Fibroblast of skin of right biceps (primary cell): ENCODE measurements at regions not wholly inside any gene's neighbourhood (a gene's known extent, or its start where the extent isn't known, plus 50 kb on each side); places are given as distances from the start of the nearest gene placed in this dataset.

Experiments used
- DNase-seq: peaks from one replicate; pipeline ENCODE4 v3.0.0-alpha.2; 2013

DNA sequence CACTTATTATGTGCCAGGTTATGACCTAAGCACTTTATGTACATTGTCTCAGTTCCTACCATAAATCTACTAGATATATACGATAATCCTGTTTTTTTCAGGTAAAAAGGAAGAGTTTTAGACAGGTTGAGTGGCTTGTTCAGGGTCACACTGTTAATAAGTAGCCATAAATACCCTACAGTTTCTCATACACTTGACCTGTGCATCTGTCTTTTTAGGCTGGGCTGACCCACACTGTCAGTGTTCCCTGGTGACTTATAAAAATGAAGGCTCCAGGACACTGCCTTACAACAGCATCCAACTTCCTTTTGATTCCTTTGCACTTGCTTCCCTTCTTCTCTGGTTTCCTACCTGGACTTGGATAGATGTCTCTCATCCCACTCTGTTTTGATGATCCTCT, 78.2 kb upstream of the PAQR3 start:
- DNase-seq: no peak

DNA sequence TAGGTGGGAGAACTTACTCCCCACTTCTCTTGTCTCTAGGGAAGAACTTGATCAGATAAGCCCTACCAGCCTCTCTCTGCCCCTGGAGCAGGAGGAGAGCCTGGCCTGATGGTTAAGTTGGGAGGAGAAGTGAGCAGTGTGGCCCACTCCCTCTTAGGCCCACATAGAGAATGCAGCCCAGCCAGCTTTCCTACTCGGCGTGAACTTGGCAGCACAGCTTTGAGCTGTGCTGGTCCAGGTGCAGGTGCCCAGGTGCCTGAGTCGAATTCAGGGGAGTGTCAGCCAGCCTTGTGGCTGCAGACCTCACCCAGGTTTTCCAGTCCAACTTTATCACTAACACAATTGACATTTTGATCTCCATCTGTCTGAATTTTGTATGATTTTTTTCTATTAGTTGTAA, 77.6 kb upstream of the PAQR3 start:
- no peak for DNase-seq

DNA sequence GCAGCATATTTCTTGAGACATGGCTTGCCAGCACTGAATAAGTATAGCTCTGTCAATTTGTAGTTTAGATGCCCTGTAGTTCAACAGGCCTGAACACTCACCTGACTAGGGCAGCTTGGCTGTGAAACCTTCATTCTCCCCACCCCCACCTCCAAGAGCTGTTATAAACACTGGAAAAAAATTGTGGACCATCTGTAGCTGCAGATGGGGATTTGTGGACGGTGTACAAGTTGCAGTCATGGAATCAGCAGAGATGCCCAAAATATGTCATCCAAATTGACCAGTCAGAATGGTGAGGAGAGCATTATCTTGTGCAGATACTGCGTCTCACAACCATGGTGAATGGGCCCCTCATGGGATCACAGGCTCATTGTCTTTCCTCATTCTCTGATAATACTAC, 76.2 kb upstream of the PAQR3 start:
- no peak for DNase-seq

DNA sequence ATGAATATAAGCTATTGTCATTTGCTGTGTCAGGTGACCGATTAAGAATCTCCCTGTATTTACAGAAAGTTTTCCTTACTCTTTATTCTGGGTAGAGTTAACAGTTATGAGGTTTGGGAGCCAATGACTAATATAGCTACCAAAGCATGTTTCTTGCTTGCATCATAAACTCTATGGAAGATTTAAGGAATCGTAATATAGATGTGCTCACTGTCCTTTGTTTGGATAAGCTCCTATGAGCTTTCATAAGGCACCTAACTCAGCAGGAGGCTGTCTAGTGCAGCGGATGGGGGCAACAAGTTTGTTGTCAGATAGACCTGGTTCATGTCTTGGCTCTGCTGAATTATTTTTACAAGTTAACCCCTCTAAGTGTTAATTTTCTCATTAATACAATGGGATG, 75.0 kb upstream of the PAQR3 start:
- no peak for DNase-seq

DNA sequence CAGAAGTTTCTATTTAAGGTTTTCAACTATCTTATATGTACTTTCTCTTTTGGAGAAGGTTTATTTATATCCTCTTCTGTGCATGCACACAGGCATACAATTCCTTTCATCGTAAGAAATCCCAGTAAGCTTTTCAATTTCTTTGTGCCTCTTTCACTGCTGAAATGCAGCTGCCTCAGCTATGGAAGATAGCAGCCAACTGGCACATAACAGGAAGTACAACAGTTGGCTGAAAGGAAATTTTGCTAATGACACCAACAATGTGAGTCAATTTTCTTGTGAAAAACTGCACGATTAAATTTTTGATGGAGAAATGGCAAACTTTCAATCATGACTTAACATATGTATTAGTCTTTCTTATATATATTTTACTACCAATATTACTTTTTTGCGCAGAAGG, 74.5 kb upstream of the PAQR3 start:
- no peak for DNase-seq

DNA sequence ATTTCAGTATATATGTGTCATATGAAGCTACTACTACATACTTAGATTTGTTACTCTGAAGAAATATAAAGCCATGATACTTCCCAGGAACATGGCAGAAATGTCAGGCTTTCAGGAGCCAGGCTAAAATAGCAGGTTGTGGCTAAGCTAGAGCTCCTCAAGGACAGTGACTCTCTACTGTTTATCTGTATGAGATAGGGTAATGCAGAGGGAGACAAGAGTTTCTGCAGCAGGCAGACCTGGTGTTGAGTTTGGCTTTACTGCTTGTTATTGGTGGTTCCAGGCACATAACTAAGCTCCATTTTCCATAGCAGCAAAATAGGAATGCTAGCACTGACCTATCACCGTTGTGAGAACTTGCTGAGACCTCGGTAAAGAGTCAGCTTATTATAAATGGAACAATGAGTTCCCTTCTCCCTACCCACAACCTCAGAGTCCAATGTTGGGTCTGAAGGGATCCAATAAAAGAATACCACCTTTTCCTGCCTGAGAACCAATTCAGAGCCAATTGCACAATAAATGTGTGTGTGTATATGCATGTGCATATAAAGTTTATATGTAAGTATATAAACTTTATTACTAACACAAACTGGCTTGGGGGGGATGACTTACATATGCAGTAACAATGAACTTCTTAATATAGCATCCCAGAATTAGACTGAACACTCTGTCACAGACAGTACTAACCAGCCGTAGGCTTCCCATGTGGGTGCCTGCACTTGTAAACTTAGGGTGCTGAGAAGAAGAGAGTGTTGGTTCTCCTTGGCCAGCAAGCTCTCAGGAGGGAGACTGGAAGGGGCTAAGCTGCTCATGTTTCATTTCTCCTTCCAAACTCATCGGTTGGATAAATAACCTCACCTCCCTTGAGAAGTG, 51.9 kb upstream of the PAQR3 start:
- no peak for DNase-seq

DNA sequence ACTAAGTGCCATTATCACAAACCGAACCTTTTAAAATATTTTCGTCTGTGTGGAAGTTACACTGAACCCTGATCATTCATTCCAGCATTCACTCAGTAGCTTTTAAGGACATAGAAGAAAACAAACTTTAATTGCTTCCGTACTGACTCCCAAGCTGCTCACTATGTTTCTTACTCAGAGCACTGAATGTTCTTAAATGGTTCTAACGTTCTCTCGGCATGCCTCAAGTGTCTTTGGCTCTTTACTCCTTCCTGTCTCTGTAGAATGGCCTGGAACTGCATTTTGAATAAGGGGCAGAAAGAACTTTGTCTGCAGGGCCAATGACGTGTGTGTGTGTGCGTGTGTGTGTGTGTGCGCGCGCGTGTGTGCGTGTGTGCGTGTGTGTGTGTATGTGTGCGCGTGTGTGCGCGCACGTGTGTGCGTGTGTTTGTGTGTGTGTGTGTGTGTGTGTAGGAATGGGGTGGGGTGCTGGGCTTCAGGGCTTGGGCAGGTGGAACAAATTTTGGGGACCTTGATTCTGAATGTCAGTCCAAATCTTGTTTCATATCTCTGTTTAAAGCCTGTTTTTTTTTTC, 50.5 kb upstream of the PAQR3 start:
- DNase-seq: no peak
